Heart left ventricle (tissue), 13 donors: ENCODE measurements at regions not wholly inside any gene's neighbourhood (a gene's known extent, or its start where the extent isn't known, plus 50 kb on each side); places are given as distances from the start of the nearest gene placed in this dataset.

Experiments used
- POLR2A ChIP-seq, 2 donors: fragments of 450-650 bp; IDR thresholded peaks; one replicate each; pipeline ENCODE4 v1.6.1; 2017; ENCODE audit warnings: antibody characterized with exemption in 2 of 2, mild to moderate bottlenecking in 2 of 2, moderate library complexity in 2 of 2
- TF ChIP-seq, protein P1 (sequence below), 12 donors: fragments of 200-600 bp; sonication (generic) in 4 of 12; IDR thresholded peaks; one replicate each; pipeline versions ENCODE4 v1.5.0 to v1.8.0; 2018 to 2022; ENCODE audit warnings: antibody characterized with exemption in 12 of 12, mild to moderate bottlenecking in 5 of 12
- donor health status: ischemic (EF 13 %, LVEDD 7.1; RV severe dilation, severe dysfunction).
- donor health status: DM: no; HTN: yes; CAD: no.
- donor health status: DM: no; HTN: no; CAD: no.
- donor health status: ischemic (EF 25% LVEDD 6.9; RV normal size, moderate dysfunction).
- donor health status: ischemic (EF 25% LVEDD 5.7; RV mildly dilated, moderate dysfunction).
- donor health status: ischemic (EF 35%, LVEDD 5.7; RV mildly dilated, moderate dysfunction).
- donor health status: nonischemic (EF 11% LVEDD 7.7; RV severe dilation, severe dysfunction).
- donor health status: DM: yes; HTN: yes; CAD: no.
- donor health status: PGD.
- donor health status: ischemic (EF 29% LVEDD 5.4; RV normal size, mild dysfunction).
- donor health status: nonischemic (EF 23%, LVEDD 6.1; RV moderate dilation, normal function).

DNA sequence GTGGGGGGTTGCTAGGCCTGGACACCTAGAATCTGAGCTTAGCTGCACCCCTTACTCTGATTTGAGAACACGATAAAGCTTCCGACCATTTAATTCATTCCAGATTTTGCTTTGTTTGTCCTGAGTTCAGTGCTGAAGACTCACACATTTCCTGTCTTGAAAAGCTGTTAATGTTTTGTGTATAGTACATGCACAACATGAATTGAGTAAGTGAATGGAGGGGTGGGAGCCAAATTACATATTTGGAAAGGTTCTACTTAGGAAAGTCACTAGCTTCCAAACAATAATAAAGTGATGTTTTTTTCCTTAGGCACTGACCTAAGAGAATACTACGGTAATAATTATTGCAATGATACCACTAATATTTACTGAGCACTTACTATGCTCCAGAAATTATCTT lies 955.2 kb upstream of the NR2F2 start:
- TF ChIP-seq, protein P1, sequence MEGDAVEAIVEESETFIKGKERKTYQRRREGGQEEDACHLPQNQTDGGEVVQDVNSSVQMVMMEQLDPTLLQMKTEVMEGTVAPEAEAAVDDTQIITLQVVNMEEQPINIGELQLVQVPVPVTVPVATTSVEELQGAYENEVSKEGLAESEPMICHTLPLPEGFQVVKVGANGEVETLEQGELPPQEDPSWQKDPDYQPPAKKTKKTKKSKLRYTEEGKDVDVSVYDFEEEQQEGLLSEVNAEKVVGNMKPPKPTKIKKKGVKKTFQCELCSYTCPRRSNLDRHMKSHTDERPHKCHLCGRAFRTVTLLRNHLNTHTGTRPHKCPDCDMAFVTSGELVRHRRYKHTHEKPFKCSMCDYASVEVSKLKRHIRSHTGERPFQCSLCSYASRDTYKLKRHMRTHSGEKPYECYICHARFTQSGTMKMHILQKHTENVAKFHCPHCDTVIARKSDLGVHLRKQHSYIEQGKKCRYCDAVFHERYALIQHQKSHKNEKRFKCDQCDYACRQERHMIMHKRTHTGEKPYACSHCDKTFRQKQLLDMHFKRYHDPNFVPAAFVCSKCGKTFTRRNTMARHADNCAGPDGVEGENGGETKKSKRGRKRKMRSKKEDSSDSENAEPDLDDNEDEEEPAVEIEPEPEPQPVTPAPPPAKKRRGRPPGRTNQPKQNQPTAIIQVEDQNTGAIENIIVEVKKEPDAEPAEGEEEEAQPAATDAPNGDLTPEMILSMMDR (IDR thresholded peaks at IDR 0.05) = no peak
- TF ChIP-seq POLR2A (IDR thresholded peaks at IDR 0.05) = no peak
